HepG2 (cell line): ENCODE measurements at regions not wholly inside any gene's neighbourhood (a gene's known extent, or its start where the extent isn't known, plus 50 kb on each side); places are given as distances from the start of the nearest gene placed in this dataset.

Experiments used
- AKAP8 ChIP-seq: sonication (generic); formaldehyde crosslinking; IDR thresholded peaks from 2 replicates; pipeline ENCODE4 v1.5.1; 2020; ENCODE audit warnings: mild to moderate bottlenecking, missing genetic modification reagents
- CBX1 ChIP-seq: IDR thresholded peaks from one replicate; pipeline ENCODE4 v1.6.1; 2016; ENCODE audit warnings: antibody characterized with exemption, low read depth
- CTCF ChIP-seq: sonication (generic); formaldehyde crosslinking; IDR thresholded peaks from 2 replicates; pipeline ENCODE4 v1.5.0; 2020; ENCODE audit warnings: mild to moderate bottlenecking, missing genetic modification reagents, moderate library complexity
- GRHL1 ChIP-seq: sonication (generic); formaldehyde crosslinking; conservative IDR thresholded peaks from 2 replicates; pipeline ENCODE4 v1.8.0; 2022; ENCODE audit warnings: missing genetic modification reagents
- KAT8 ChIP-seq: IDR thresholded peaks from 2 replicates; pipeline ENCODE4 v1.6.1; 2016; ENCODE audit warnings: missing genetic modification reagents, missing compliant biosample characterization
- MTA1 ChIP-seq: sonication (generic); formaldehyde crosslinking; IDR thresholded peaks from 2 replicates; pipeline ENCODE4 v1.4.0; 2020; ENCODE audit warnings: missing genetic modification reagents, mild to moderate bottlenecking, borderline replicate concordance
- U2AF1 ChIP-seq: fragments of 200-400 bp; formaldehyde crosslinking; optimal IDR thresholded peaks from 2 replicates; pipeline ENCODE3; 2017; ENCODE audit warnings: mild to moderate bottlenecking, low read depth, low read length
- ZNF639 ChIP-seq: conservative IDR thresholded peaks from 2 replicates; pipeline ENCODE4 v1.6.1; 2018; ENCODE audit warnings: missing genetic modification reagents

GRCh38 chr3:25265284-25265683 lies 162.8 kb upstream of the RARB start:
- TF ChIP-seq U2AF1 (no peak), AKAP8 (CRISPR knock-in tag) (no peak), CBX1 (no peak), KAT8 (CRISPR knock-in tag) (no peak), MTA1 (CRISPR knock-in tag) (no peak), GRHL1 (CRISPR knock-in tag) (no peak), ZNF639 (CRISPR knock-in tag) (no peak), CTCF (no peak)
